Embryonic facial prominence (tissue), 1 donor: ENCODE measurements at regions not wholly inside any gene's neighbourhood (a gene's known extent, or its start where the extent isn't known, plus 50 kb on each side); places are given as distances from the start of the nearest gene placed in this dataset.

Experiments
- DNase-seq: peaks from one replicate; pipeline ENCODE4 v3.0.0-alpha.2; 2016; ENCODE audit errors: extremely low spot score

DNA sequence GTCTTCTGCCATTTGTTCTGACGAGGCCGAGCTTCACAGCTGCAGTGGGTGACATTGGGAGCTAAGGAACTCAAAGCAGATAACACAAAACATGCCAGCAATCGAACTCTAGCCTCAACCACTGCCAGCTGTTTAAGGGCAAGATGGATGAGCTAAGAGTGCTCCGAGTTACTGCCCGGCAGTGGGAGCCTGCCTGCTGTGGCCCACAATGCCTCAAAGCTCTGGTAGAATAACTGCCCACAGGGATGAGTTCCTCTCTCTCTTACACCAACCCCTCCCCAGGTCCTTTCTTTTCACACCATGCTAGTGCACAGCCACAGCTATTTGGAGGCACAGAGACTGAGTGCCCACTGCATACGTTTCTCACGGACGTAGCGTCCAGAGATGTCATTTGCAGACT, 330.5 kb downstream of the FGF9 start:
- no peak for DNase-seq

DNA sequence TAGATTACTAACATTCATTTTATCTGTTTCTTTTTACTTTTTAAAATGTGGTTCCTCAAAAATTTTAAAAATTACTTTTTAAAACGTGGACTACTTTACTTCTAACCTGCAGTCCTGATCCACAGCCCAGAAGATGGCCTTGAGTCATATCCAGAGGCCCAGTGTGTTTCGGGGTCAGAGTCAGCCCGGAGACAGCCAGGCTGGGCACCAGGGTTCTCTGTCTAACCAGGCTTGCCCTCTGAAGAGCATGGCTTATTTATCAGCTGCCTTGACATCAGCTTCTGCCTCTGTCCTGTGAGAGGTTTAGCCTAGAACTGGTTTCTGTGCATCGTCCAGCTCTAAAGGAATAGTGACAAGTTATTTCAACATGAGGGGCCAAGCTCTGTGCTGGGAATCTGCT, 332.0 kb downstream of the FGF9 start:
- no peak for DNase-seq

DNA sequence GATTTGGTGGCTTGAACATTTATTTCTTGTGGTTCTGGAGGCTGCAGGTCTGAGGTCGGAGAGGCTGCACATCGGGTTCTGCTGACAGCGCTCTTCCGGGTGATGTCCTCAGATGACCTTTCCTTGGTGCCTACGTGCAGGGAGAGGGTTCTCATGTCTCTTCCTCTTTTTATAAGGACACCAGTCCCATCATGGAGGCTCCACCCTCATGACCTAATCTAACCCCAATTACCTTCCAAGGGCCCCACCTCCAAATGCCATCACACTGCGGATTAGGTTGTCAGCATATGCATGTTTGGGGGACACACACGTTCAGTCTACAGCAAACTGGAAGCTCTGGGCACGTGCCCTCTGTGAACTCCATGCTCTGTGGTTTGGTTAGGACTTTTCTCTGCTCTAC, 338.6 kb downstream of the FGF9 start:
- DNase-seq = no peak

DNA sequence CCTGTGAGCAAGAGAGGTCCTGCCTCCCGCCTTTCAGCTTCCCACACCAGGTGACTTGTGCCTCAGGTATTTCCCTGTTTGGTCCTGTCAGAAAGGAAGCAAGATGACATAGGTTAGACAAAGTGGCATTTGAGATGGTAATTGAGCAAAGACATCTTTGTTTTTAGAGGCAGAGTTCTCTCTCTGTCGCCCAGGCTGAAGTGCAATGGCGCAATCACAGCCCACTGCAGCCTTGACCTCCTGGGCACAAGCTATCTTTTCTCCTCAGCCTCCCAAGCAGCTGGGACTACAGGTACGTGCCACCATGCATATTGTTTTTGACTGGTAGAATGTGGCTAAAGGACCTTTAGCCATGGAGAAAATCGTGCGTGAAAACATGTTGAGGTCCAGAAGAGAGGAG, 339.1 kb downstream of the FGF9 start:
- no peak for DNase-seq

DNA sequence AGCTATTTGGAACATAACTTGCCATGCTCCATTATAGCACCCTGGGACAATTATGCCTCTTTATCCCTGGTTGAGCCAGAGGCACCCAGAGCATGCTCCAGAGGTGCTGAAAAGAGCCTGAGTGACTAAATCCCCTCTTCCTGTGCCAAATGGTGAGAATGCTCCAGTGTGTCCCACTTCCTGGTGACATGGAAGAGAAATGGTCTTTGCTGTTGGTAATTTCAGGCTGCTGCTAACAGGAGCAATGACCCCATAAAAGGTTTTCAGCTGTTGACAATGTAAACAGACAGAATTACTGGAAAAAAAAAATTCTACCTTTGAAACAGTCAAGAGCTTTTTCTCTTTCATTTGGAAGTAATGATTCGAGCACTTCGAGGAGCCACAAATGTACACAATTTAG, 341.8 kb downstream of the FGF9 start:
- DNase-seq = no peak

DNA sequence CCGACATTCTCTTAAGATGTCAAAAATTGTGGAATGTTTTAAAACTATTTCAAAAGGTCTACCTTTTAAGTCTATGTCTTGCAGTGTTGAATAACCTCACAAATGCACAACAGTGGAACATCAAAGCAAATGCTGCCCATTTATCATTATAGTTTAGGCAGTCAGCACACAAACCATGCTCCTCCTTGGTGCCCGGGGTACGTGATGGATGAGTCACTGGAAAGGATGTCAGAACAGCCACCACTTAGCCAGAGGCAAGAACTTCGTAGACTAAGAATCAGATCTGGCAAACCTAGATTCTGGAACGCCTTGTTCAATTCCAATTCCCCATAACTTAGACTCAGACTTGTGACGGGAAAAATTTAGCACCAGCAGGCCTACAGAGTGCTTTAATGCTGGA, 343.6 kb downstream of the FGF9 start:
- DNase-seq = no peak

DNA sequence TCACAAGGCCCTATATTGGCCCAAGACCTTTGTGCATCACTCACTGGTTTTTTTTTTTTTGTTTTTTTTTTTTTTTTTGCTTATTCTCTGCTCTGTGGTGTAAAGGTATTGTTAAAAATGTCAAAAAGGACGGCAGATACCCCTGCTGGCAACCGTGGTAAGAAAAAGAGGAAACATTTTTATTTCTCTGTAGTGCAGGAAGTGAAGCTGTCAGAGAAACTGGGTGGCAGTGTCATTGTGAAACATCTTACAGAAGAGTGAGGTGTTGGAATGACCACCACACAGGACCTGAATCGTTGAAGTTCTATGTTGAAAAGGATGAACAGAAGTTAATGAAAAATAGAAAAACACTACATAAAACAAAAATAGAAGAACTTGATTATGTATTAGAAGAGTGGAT, 346.4 kb downstream of the FGF9 start:
- DNase-seq = no peak

DNA sequence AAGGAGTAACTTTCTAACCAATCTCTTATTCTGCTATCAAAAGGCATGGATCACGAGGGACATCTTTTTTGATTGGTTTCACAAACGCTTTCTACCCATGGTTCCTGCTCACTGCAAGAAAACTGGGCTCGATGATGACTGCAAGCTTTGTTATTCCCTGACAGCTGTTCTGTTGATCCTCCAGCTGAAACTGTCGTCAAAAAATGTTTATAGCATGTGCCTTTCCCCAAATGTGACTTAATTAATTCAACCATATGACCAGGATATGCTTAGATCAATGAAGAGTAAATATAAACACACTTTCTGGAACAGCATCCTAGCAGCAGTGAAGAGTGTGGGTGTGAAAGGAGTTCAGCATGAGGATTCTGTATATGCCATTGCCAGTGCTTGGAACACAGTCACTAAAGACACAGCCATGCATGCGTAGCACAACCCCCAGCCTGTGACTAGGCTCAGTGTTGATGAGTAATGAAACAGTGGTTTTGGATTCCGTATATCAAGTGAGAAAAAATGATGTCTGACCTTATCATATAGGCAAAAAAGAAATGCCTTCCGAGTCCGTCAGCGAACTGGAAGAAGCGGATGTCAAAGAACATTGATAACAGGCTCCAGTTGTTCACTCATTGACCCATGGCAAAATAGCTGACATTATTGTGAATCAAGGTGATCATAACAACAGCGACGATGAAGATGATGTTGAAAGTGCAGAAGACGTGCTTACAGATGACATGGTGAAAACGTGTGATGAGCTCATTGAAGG, 347.4 kb downstream of the FGF9 start:
- DNase-seq = no peak

DNA sequence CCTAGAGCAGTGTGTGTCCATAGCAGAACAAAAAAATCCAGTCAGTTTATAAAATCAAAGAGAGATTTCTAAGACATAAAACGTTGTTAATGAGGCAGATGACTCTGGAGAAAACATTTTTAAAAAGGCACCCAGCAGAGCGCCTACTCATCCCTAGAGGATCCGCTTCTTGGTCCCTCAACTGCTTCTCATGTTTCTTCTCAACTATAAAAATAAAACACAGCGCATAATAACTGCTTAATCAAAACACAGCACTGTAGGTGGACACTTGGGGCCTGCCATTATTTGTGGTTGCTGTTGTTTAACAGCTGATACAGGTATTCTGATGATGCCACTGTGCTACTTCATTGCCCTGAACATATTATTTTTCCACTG, 347.9 kb downstream of the FGF9 start:
- DNase-seq = no peak

DNA sequence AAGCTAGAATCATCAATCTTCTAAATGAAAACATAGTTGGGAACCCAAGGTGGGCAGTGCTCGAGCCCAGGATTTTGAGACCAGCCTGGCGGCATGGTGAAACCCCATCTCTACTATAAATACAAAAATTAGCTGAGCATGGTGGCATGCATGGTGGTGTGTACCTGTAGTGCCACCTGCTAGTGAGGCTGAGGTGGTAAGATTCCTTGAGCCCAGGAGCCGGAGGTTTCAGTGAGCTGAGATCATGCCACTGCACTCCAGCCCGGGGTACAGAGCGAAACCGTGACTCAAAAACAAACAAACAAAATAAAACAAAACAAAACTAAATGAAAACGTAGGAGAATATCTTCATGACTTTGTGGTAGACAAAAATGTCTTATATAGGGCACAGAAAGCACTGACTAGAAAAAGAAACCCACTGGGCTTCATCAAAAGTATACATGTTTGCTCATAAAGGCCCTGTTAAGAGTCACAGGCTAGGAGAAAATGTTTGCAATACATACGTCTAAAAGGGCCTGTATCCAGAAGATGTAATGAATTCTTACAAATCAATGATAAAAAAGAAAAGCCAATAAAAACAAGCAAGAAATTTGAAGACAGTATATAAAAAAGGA, 353.6 kb downstream of the FGF9 start:
- DNase-seq = no peak

DNA sequence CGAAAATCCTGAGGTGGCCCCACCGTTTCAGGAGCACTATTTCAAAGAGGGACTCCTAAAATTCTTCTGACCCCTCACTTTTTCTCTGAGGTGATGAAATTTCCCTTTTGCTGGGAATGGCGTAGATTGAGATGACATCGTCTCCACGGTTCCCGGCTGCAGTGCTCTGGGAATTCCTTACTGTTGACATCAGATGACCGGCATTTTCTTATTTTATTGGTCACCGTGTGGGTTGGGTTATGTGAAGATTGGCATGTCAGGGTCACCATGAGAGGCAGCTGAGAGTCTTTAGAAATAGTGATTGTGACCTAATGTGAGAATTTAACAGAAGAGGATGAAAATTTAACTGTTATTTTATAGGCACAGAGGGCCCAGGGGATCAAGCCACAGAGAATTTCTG, 356.7 kb downstream of the FGF9 start:
- DNase-seq = no peak

DNA sequence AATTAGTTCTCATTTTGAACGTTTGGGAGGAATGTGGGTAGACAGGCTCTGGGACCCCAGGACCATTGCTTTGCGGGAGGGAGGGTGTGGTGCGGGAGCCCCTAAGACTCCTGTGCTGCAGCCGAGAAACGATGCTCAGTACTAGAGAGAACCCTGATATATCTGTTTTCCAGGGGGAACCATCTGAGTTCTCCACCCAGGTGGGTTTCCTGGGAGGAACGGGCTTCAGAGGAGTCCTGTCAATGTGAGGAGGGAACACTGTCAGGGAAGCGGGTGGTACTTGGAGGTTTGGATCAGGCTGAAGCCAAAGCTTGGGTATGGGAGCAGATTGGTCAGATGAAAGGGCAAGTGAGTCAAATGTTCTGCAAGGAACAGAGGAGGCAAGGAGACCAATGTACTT, 358.0 kb downstream of the FGF9 start:
- no peak for DNase-seq

DNA sequence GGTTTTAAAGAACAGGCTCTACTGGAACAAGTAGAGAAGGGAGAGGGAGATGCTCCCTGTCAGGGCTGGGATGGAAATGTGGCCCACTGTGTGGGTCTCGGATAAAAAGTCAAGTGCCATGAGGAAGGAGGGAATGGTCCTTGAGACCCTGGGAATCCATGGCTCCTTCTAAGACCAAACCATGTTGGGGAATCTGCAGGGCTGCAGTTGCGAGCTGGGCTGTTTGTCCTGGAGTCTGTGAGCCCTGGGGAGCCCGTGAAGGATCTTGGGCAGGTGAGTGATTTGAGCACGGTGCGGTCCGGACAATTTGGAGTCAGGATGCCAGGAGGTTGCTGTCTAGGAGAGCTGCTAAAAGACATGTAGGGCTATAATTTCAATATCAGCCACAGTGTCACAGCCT, 359.4 kb downstream of the FGF9 start:
- no peak for DNase-seq

DNA sequence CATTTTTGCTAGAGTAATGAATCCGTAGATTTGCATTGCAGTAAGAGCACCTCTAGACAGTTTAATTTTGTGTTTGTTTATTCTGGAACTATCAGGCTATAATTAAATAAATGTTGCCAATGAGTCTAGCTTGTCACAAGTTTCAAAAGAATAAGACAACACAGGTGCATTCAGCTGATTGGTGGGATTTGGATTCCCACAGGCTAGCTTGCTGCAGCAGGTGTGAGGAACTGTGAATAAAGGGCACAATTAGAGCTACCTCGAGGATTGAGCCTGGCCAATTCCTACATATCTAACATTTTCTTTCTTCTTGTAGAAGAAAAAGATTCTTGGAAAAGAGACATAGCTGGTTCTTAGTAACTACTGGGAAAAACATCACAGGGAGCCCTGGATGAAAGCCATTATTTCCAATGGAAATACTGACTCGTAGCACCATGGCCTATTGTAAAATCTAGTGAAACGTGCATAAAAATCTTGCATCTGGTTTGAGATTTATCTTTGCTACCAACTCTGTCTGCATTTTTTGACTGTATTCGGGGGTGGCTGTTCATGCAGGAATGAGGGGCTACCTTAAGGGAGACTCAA, 360.9 kb downstream of the FGF9 start:
- DNase-seq = peak; percentile 25

DNA sequence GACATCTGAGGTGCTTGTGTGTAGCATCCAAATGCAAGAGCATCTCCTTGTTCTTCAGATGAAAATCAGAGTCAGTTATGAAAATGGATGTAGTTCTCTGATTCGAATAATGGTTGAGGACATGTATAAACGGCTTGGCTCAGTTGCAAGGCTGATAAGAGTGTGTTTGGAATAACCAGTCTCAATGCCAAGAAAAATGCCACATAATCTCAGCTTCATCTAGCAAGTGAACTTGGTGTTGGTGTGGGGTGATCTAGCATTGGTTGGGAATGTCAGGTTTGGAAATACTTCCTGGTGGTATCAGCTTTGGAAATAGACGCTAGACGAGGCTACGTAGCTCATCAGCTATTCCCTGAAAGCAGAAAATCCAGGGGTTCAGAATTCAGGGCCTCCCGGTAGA, 362.0 kb downstream of the FGF9 start:
- no peak for DNase-seq

DNA sequence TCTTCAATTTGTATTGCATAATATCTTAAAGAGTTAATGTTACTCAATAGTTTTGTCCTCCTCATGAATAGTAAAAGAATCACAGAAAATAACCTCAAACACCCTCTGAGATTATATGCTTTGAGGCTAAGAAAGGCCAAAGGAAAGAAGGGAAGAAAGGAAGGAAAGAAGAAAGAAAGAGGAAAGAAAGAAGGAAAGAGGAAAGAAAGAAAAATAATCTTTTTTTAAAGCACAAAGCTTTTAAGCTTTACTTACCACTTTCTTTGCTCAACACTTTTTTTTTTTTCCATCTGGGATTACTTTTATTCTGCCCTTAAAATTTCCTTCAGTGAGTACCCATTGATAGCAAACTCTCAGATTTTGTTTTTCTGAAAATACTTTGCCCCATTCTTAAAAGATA, 369.1 kb downstream of the FGF9 start:
- no peak for DNase-seq

DNA sequence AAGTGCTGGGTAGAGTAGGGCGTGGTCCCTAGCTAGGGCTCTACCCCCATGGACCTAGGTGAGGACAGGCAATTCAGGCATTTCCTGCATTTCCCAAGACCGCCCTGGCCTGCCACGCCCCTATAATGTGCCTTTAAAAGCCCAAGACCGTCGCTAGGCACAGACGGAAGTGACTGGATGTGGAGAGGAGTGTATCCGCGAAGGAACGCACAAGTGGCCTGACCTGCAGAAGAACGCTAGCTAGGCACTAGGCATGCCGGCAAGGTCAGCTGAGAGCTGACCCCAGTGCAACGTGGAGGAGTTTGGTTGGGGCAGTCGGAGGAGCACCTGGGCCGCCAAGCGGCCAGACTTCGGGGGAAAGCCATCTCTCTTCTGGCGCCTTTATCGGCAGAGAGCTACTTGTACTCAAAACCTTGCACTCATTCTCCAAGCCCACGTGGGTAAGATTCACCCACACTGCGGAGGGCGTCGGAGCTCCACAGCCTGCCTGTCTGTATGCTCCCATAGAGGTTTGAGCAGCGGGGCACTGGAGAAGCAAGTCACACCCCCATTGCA, 370.0 kb downstream of the FGF9 start:
- no peak for DNase-seq

DNA sequence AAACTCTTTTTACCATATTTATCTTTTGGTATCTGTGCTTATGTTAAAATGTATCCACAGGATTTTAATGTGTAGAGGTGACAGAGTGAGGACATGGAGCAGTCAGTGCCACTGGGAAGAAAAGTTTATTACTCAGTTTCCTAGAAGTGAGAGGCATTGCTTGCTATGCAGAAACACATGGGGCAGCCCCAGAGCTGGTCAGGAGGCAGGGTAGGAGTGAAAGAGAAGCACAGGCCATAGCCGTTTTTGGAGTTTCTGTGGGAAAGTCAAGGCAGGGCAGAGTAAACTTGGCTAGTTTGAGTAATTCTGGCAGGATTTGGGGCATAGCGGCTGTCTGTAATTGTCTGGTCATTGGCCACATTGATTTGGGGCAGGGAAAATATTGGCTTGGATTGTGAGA, 370.9 kb downstream of the FGF9 start:
- no peak for DNase-seq

DNA sequence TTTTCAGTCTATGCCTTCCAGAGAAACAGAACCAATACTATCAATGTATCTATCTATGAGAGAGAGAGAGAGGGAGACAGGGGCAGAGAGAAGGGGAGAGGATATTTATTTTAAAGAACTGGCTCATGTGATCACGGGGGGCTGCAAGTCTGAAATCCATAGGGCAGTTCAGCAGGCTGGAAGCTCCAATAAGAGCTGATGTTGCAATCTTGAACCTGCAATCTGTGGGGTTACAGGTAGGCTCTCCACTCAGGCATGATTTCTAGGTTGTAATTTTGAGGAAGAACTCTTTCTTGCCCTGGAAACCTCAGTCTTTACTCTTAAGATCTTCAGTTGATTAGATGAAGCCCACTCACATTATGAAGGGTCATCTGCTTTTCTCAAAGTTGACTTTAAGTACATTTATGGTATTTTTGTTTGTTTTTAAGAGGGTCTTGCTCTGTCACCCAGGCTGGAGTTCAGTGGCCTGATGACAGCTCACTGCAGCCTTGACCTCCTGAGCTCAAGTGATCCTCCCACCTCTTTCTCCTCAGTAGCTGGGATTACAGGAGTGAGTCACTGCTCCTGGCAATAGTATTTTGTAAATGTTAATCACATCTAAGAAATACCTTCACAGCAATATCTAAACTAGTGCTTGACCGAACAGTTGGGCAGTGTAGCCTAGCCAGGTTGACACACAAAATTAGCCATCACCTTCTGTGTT, 376.4 kb downstream of the FGF9 start:
- DNase-seq = no peak

DNA sequence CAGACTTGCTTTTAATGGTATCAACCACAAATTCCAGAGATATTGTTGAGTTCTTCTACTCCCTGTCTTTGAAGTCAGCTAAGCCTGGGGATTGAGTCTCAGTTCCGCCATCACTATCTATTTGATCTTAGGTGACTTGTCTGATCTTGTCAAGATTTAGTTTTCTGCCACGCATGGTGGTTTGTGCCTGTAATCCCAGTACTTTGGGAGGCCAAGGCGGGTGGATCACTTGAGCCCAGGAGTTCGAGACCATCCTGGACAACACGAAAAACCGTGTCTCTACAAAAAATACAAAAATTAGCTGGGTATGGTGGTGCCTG, 376.9 kb downstream of the FGF9 start:
- no peak for DNase-seq

DNA sequence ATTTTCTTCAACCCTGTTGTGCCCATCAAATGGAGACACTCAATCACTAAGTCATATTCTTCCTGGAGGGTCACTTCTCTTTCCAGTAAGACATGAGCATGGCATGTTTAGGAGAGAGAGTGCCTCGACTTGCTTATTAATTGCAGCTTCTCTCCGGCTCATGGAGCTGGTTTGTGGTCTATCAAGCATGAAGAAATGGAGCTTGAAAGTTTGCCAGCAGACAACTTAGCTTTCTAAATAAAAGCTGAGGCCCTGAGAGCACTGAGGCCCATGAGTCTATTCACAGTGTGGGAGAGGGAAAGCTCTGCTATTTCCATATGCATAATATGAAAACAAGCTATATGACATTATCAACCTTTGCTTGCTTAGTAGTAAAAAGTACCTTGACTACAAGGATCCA, 378.5 kb downstream of the FGF9 start:
- DNase-seq = no peak

DNA sequence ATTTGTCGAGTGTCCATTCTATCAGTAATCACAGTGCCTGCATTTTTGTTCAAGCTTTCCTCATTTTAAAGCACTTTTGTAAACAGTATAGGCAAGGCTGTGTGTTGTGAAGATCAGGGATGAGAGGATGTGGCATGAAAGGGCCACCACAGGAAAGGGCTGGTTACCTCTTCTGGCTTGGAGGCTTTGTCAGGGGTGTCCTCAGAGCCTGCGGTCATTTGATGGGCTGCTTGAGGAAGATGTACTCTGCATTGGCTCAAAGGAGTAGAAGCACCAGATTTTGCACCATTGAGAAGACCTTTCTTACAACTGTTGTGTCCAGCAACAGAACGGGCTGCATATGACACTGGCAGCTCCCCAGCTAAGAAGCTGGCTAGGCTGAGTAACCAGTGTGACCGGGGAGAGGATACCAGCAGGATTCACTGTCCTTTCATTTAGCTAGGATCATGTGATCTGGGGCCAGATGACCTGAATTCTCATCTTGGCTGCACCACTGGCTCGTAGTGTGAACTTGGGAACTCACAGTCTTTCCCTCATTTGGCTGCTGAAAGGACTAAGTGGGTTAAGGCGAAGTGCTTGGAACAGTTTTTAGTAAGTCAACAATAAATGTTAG, 380.2 kb downstream of the FGF9 start:
- no peak for DNase-seq
